ENCODE measurements at regions not wholly inside any gene's neighbourhood (a gene's known extent, or its start where the extent isn't known, plus 50 kb on each side); places are given as distances from the start of the nearest gene placed in this dataset.

GRCh38 chr13:83201506-83201905 is 680.8 kb downstream of the SLITRK1 start:
- Histone ChIP-seq H3K4me3 (no peak overlapping the region), H3K27me3 (no peaks in the 10 kb centered on the region), H3K4me1 (no peaks in the 10 kb centered on the region), H3K27ac (no peak overlapping the region), H3K9me3 (no peaks in the 10 kb centered on the region), H3K36me3 (no peaks in the 10 kb centered on the region)
- intact Hi-C loops (cut with DNase I; ENCODE audit: low total_unique reads): no loop called here
- DNase-seq: no peak
- no peak for TF ChIP-seq CTCF (IDR thresholded peaks at IDR 0.05)
- TF ChIP-seq POLR2A (IDR thresholded peaks at IDR 0.05): no peak

DNA sequence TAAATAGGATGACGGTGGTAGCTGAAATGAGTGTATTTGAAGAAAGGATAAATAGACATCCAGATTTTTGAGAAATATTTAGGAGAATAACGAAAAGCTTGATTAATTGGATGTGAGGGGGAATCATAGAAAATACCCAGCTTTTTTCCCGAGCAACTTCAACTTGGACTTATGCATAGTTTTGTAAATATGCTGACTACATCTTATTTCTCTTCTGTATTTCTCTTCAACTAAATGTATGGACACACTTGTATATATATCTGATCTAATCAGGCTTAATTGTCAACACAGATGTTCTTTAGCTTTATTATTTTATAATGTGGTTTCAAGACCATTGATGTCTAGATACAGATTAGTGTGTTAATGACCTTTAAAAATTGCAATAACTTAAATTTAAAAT is 685.0 kb downstream of the SLITRK1 start:
- no peak for DNase-seq
- H3K4me3 ChIP-seq: no peak overlapping the region
- TF ChIP-seq POLR2A (IDR thresholded peaks at IDR 0.05): no peak
- no peak for TF ChIP-seq CTCF (IDR thresholded peaks at IDR 0.05)
- no peaks in the 10 kb centered on the region for H3K4me1 ChIP-seq
- no peaks in the 10 kb centered on the region for H3K9me3 ChIP-seq
- intact Hi-C loops (cut with DNase I; ENCODE audit: low total_unique reads): no loop called here
- H3K36me3 ChIP-seq: no peaks in the 10 kb centered on the region
- no peak overlapping the region for H3K27ac ChIP-seq
- no peaks in the 10 kb centered on the region for H3K27me3 ChIP-seq

GRCh38 chr13:83190020-83190419 is 692.3 kb downstream of the SLITRK1 start:
- H3K27ac ChIP-seq: no peak overlapping the region
- no peaks in the 10 kb centered on the region for H3K27me3 ChIP-seq
- no peaks in the 10 kb centered on the region for H3K9me3 ChIP-seq
- H3K4me1 ChIP-seq: no peaks in the 10 kb centered on the region
- no peak for TF ChIP-seq POLR2A (IDR thresholded peaks at IDR 0.05)
- TF ChIP-seq CTCF (IDR thresholded peaks at IDR 0.05): no peak
- intact Hi-C loops (cut with DNase I; ENCODE audit: low total_unique reads): no loop called here
- H3K4me3 ChIP-seq: no peak overlapping the region
- H3K36me3 ChIP-seq: no peaks in the 10 kb centered on the region
- no peak for DNase-seq

DNA sequence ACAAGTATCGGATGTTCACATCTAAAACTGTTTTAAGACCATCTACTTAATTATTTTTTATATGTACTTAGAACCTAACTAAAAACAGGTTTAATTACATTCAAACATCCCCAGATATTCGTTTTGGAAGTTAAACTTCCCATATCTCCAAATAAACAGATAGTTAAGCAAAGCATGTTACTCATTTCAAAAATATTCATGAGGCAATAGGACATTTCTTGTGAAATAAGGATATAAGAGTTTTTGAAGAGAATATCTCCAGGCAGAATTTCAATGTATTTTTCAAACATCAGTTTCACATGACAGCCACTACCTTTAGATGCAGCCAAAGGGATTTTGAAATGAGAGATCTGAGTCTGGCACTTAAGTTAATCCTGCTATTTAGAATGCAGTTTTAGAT is 697.5 kb downstream of the SLITRK1 start:
- Histone ChIP-seq H3K36me3 (no peaks in the 10 kb centered on the region), H3K4me1 (no peaks in the 10 kb centered on the region), H3K27ac (no peak overlapping the region), H3K4me3 (no peak overlapping the region), H3K27me3 (no peaks in the 10 kb centered on the region), H3K9me3 (no peaks in the 10 kb centered on the region)
- TF ChIP-seq CTCF (IDR thresholded peaks at IDR 0.05) (no peak), POLR2A (IDR thresholded peaks at IDR 0.05) (no peak)
- DNase-seq: no peak
- intact Hi-C loops (cut with DNase I; ENCODE audit: low total_unique reads): no loop called here

DNA sequence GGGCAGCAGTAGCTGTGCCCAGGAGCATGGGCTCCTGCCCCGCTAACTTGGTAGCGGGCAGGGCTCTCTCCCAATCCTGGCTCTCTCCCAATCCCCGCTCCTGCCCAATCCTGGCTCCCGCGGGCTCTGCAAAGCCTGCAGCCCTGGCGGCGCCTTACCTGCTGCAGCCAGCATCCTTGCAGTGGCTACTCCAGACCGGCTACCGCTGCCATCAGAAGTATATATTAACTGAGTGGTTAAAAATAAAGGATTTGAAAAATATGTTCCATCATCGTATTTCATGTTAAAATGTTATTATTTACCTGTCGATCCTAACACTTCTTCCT is 698.2 kb downstream of the SLITRK1 start:
- no peaks in the 10 kb centered on the region for H3K27me3 ChIP-seq
- H3K9me3 ChIP-seq: no peaks in the 10 kb centered on the region
- no peak for TF ChIP-seq POLR2A (IDR thresholded peaks at IDR 0.05)
- TF ChIP-seq CTCF (IDR thresholded peaks at IDR 0.05): no peak
- DNase-seq: no peak
- H3K4me1 ChIP-seq: no peaks in the 10 kb centered on the region
- H3K4me3 ChIP-seq: no peak overlapping the region
- H3K36me3 ChIP-seq: no peaks in the 10 kb centered on the region
- intact Hi-C loops (cut with DNase I; ENCODE audit: low total_unique reads): no loop called here
- no peak overlapping the region for H3K27ac ChIP-seq
